ENCODE measurements at regions not wholly inside any gene's neighbourhood (a gene's known extent, or its start where the extent isn't known, plus 50 kb on each side); places are given as distances from the start of the nearest gene placed in this dataset.
"Not testable (repeated sequence)": the region's sequence is repeated elsewhere in the genome, so short reads cannot be mapped to it uniquely, and the experiment has no call there.

DNA sequence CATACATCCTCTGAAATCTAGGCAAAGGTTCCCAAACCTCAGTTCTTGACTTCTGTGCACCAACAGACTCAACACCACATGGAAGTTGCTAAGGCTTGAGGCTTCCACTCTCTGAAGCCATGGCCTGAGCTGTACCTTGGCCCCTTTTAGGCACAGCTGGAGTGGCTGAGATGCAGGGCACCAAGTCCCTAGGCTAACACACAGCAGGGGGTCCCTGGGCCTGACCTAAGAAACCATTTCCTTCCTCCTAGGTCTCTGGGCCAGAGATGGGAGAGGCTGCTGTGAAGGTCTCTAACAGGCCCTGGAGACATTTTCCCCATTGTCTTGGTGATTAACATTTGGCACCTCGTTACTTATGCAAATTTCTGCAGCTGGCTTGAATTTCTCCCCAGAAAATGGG lies 64.5 kb upstream of the LRPPRC start:
- TF ChIP-seq, protein P1, sequence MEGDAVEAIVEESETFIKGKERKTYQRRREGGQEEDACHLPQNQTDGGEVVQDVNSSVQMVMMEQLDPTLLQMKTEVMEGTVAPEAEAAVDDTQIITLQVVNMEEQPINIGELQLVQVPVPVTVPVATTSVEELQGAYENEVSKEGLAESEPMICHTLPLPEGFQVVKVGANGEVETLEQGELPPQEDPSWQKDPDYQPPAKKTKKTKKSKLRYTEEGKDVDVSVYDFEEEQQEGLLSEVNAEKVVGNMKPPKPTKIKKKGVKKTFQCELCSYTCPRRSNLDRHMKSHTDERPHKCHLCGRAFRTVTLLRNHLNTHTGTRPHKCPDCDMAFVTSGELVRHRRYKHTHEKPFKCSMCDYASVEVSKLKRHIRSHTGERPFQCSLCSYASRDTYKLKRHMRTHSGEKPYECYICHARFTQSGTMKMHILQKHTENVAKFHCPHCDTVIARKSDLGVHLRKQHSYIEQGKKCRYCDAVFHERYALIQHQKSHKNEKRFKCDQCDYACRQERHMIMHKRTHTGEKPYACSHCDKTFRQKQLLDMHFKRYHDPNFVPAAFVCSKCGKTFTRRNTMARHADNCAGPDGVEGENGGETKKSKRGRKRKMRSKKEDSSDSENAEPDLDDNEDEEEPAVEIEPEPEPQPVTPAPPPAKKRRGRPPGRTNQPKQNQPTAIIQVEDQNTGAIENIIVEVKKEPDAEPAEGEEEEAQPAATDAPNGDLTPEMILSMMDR (IDR thresholded peaks at IDR 0.05): not testable (repeated sequence)
- not testable (repeated sequence) for TF ChIP-seq POLR2A, POLR2AphosphoS5 (IDR thresholded peaks at IDR 0.05)
